NCI-H2227 (cell line): ENCODE measurements at regions not wholly inside any gene's neighbourhood (a gene's known extent, or its start where the extent isn't known, plus 50 kb on each side); places are given as distances from the start of the nearest gene placed in this dataset.

ENCODE experiments used
- DNase-seq: peaks from one replicate; lab custom pipeline; 2025; ENCODE audit not compliant: unreplicated experiment; lab: John Stamatoyannopoulos, UW

DNA sequence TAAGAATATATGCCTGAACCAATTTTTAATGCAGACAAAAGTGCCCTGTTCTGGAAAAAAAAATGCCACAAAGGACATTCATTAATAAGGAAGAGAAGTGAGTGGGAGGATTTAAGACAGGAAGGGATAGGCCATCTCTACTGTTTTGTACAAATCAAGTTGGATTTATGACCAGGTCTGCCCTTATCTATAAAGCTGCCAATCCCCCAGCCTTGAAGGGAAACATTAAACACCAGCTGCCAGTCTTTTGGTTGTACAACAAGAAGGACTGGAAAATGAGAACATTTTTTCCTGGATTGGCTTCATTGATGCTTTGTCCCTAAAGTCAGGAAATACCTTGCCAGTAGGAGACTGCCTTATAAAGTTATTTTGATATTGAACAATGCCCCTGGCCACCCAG lies 444.0 kb downstream of the NPHP4 start:
- no peak for DNase-seq

DNA sequence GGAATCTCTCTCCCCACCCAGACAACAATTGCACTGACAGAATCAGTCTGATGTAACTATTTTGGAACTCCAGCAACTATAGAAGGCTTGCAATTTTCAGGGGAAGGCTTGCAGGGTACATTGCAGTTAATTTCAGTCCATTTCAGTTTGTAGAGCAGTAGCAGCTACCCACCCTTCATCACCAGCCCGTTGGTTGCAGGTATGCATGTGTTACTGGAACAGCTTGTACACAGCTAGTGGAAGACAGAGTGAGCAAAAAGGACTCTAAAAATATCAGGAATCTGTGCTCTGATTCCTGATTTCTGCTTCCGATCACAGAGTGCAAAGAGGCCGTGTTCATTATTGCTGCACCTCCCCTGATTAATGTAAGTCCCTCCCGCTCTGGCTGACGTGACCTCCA lies 449.0 kb downstream of the NPHP4 start:
- no peak for DNase-seq

DNA sequence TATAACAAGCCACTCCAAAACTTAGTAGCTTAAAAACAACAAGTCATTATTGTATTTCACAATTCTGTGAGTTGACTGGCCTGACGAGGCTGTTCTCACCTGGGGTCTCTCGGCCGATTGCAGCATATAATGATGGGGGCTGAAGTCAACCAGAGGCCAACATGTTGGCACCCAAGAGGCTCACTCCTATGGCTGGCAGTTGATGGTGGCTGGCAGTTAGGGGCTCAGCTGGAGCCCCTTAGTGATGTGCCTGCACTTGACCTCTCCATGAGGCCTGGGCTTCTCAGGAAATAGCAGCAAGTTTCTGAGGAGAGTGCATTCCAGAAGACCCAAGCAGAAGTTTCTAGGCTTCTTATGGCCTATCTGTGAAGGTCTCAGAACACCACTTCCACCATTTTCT lies 459.4 kb downstream of the NPHP4 start:
- no peak for DNase-seq

DNA sequence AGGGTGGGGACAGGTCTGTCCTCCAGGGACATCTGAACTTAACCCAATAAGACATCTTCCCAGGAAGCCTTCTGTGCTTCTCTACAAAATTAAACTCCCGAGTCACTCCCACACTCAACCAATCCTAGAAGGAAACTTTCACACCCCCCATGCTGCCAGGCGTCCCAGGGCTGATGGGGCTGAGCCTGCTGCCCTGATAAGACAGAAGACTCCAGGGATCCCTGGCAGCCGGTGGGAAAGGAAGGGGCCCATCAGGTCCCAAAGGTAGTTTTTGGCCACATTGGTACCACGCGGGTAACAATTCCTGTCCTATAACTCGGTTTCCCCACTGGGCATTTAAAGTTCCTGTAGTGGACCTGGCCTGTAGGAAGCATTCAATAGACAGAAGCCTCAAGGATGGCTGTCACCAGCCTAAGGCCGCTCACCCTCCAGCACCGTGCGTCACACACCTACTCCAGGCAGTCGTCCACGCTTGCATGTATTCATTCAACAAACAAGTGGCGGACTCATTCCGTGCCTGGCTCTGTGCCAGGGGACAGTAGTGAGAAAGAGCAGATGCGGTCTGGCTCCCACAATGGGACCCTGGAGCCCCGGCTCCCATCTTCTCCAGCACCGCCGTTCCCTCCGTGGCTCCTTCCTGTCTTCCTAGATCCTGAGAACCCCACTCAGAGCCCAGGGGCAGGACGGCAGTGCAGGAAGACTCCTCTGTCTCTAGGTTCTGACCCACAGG lies 465.2 kb downstream of the NPHP4 start:
- DNase-seq = no peak

DNA sequence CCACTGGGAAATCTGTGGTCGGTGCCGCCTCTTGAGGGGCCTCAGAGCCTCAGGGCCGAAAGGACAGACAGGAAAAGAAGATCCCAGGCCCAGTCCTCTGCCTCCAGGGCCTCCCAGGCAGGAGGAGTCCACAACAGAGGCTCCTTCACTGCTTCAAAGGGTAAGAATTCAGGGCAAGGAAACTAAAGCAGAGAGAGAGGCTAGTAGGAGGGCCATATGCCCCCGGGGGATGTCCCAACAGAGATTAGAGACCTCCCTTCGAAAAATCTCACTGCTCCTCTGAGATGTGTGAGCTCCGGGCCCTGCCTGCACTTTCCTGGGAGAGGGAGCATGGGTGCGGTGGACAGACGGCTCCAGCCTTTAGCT lies 465.9 kb downstream of the NPHP4 start:
- DNase-seq = no peak

DNA sequence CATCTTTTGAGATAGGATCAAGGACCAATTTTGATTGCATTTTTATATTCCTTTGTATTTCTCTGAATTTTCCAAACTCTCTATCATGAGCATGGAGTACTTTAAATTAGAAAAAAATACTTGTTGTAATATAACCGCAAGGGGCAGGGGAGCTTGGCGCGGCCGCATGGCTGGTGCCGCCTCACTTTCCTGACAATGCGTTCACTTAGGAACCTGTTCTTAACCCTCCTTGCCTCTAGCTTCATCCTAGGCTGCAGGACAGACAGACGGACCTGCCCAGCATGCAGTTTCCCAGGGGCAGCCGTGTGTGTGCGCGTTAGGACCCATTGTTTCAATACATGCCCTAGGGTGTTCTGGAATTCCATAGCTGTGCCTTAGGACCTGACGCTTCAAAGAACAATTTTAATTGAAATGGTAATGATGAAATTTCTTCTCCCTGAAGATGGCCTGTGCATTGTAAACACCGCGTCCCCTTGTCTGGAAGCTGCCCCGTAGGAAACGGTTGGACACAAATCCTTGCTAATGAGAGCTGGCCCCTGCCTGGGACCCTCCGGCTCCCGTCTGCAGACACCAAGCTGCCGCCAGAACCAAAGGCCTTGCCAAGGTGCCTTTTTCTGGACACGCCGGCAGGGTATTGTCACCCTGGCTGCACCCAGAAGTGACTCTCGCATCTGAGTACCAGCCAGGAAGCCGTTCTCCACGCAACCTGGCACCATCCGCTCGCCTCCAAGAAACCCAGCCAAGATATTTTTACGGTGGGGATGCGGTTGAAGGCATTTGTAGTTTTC lies 466.4 kb downstream of the NPHP4 start:
- DNase-seq = no peak

DNA sequence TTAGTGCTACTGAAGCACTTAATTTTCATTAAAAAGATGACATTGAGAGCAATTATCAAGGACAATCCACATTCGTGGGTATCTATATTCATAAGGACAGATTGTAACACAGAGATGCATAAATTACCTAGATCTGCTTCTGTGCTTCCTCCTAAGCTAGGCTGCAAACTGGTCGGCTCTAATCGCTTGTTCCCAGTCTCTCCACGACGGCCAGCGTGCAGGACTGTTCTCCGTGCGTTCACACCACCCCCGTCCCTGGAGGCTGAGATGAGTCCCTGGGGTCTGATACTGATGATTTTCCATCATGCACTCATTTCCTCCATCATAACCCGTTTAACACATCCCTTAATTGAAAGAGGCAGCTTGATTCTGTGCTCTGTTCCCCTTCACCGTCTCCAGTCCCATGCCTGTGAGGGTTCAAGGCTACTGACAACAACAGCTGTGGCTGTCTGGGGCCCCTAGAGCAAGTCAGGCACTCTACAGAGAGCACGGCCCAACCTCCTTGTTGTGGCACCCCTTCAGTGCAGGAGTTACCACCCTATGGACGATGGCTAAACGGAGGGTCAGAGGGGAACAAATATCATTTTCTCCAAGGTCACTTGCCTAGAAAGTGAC lies 469.6 kb downstream of the NPHP4 start:
- no peak for DNase-seq

DNA sequence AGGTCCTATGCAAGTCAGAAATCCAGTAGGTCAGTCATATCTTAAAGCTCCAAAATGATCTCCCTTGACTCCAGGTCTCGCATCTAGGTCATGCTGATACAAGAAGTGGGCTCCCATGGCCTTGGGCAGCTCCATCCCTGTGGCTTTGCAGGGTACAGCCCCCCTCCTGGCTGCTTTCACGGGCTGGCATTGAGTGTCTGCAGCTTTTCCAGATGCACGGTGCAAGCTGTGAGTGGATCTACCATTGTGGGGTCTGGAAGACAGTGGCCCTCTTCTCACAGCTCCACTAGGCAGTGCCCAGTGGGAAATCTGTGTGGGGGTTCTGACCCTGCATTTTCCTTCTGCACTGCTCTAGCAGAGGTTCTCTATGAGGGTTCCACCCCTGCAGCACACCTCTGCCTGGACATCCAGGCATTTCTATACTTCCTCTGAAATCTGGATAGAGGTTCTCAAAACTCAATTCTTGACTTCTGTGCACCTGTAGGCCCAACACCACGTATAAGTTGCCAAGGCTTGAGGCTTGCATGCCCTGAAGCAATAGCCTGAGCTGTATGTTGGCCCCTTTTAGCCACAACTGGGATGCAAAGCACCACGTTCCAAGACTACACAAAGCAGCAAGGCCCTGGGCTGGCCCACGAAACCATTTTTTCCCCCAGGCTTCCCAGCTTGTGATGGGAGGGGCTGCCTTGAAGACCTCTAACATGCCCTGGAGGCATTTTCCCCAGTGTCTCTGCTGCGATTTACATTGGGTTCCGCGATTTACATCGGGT lies 472.7 kb downstream of the NPHP4 start:
- DNase-seq = no peak

DNA sequence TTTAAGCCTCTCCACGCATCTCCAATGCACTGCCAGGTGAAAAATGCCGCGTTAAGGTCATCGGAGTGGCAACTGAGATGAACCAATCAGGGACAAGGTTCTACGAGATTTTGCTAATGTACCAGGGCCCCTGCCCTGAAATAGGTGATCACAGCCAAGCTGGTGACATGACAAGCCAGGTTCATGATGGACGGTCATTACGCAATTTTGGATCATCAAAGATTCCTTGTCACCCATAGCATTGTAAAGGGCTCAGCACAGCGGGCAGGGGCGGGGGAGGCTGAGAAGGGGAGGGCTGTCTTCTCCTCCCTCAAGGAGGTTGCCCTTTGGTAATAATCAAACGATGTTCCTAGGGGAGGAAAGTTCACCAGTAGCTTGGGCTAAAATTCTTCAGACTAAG lies 475.5 kb downstream of the NPHP4 start:
- no peak for DNase-seq

DNA sequence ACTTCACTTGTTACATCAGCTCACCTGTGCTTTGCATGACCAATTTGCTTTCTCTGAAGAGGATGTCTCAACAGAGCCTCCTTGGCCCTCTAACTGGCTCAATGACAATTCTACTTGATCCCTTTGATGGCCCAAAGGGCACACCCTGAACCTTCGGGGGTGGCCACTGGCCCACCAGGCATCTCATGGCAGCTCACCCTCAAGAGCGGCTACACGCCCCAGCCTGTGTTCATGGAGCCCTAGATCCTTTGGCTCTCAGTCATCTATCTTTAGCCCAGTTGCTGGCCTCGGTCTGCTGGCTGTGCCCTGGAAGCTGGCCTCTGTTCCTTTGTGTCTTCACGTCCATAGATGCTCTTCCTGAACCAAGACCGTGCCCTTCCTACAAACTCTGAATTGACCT lies 476.7 kb downstream of the NPHP4 start:
- DNase-seq = no peak

DNA sequence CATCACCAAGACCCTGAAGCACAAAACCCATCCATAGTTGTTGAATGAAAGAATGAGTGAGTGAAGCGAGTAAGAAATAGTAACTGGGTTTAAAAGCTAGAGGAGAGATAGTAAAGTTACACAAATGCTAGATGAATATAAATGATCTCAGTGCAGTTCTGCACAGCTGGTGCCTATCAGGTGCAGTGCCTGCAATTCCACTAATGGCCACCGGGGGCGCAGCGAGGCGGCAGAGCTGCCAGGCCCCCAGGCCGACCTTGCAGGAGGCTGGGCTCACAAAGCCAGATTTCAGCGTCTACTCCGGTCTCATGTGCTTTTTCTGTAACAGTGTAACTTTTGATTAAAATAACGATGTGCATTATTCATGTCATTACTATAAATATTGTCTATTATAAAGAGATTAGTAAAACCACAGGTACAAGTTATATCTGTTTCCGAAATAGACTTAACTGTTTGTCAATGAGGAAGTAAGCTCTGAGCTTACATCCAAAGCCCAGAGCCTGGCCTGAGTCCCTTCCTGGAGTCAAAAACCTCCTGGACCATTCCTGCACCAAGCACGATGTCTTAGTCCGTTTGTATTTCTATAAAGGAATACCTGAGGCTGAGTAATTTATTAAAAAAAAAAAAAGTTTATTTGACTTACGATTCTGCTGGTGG lies 477.6 kb downstream of the NPHP4 start:
- DNase-seq = peak; percentile 17

DNA sequence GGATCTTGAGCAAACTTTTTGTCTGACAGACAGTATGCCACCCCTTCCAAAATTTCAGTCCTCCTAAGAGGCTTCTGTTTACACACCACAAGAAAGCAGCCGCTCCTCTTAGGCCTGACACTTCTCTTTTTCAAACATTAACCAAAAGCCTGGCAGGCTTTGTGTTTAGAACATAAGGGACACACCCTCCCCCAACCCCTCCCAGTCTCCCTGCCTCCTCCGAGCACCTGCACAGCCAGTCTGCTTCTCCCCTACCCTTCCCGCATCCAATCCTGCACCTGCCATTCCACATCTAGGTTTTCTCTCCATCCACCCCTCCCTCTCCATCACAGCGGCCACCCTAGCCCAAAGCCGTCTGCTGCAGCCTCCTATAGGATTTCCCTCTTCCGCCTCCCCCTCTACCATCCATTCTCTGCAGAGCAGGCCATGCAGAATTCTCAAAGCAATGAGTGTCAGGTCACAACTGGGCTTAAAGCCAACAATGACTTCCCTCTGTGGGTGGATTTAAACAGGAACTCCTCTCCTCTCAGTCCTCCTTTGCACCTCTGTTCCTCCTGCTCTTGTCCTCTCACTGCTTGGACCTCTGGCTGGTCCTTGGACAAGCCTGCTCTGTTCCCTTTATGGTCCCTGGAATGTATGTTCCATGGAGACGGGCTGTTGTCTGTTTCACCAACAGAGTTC lies 478.2 kb downstream of the NPHP4 start:
- no peak for DNase-seq

DNA sequence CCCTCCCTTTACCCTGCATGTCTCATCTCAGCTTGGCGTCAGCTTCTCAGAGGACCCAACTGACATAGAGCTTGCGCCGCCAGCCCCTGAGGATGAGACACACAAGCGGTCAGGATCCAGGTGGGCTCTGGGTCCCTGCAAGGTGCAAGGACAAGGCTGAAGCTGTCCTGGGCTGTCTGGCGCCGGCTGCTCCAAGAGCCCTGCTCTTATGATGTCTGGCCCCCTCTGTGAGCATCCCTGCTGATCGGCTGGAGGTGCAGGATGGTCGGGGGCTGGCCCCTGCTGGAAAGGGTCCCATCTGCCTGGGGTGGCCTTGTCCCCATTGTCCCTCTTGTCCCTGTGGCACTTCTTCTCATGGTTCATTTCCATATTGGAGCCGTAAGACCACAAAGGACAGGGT lies 479.0 kb downstream of the NPHP4 start:
- no peak for DNase-seq

DNA sequence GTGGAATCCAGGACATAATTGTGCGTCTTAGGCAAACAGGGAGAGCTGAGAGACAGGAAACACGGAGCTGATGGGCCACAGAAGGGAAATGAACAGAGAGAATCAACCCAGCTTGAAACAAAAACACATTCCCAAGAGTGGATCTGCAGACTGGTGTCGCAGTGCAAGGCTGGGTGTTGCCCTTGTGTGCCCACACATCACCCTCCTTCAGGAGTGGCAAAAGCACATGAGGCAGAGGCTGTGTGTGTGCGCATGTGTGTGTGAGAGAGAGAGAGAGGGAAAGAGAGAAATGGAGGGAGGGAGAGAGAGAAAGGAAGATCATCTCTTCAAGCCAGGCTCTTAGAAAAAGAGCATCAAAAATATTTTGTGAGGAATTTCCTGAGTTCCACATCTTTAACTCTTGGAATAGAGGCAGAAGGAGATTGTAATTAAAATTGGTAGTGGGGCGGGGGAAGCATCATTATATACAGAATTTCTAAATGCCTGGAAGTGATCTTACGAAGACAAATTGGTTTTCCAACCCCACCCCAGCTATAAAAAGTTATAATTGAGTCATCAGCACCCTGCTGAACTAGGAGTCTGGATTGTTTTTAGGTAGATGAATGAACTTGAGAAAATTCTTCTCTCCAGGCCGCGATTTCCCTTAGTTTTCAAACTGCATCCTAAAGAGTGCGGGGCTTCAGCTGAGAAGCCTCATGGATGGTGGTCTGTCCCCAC lies 480.7 kb downstream of the NPHP4 start:
- DNase-seq = no peak

DNA sequence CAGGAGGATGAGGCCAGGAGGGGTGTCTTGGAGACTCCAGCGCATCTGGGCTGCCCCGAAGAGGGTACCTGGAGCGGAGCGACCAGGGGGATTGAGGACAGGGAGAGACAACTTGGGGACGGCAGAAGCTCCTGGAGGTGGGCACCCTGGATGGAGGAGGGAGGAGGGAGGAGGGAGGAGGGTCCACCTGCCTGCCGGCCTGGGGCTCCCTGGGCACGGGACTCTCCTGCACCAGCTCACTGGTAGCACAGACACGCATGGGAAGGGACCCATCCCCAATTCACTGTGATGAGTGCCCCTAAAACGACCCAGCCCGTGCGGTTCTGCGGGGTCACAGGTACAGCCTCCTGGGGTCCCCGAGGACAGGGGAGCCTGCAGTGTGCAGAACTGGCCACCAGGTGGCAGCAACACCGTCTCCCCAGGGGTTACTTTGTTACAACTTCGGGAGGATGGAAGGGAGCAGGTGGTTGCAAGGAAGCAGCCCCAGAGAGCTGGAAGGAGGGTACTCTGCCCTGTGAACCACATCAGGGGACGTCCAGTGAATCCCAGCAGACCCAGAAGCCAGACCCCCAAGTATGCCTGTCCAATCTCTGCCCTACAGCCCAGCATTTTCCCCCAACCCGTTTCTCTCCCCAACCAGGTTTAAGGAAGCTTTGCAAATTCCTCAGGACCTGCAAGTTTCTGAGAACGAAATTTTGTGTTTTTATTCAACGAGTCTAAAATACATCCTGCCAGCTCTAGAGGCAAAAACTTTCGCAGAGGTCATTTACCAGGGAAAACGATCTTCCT lies 482.4 kb downstream of the NPHP4 start:
- DNase-seq = peak; percentile 7

DNA sequence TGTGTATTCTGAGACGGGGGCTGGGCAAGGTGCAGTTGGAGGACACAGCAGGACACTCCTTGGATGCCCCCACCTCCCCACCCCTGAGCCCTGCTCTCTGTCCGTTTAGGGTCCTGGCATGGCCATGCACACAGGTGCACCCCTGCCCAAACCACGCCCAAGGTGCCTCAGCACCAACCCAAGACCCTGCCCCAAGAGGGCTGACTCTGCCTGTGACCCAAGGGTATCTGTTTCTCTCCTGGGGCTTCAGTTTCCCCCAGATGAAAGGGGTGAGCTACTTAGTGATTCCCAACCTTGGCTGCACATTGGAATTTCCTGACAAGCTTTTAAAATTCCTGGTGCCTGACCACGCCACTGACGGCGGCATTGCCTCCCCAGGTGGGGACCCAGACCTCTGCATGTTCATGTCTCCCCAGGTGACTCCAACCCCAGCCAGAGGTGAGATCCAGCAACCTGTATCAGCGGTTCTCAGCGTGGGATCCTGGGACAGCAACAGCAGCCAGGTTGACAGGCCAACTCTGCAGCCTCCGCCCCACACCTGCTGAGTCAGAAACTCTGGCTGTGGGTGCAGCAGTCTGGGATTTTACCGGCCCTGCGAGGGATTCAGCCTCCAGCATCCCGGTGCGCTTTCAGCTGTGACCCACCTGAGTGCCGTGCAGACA lies 483.4 kb downstream of the NPHP4 start:
- no peak for DNase-seq

DNA sequence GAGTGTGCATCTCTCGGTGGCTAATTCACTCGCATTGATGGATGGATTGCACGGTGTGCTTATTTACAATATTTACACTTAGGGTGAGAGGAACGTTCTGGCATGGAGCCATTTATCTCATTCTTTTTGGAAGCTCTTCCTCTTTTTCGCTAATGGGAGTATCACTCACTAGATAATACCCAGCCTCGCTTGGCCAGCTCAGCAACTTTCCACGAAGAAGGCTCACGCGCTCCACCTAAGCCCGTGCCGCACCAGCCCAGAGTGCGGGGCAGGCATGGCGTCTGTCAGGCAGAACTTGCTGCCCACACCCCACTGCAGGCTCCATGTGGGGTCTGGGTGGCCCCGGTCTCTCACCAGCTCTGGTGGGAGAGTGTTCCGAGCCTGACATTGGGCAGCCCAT lies 484.9 kb downstream of the NPHP4 start:
- DNase-seq = no peak

DNA sequence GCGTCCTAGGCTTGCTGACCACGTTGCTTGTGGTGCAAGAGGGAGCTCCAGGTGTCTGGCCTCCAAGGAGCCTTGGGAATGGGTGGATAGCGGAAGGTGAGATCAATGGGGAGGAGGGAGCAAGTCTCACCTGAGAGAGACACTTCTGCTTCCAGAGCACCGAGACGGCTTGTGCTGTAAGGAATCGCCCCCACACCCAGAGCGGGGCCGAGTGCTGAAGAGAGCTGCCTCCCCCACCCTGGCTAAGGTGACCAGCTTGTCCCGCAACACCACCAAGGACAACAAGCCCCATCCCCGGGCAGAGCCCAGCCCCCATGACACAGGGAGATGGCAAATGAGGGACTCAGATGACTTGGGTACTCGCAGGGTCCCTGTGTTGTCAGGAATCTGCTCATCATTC lies 485.6 kb downstream of the NPHP4 start:
- no peak for DNase-seq

DNA sequence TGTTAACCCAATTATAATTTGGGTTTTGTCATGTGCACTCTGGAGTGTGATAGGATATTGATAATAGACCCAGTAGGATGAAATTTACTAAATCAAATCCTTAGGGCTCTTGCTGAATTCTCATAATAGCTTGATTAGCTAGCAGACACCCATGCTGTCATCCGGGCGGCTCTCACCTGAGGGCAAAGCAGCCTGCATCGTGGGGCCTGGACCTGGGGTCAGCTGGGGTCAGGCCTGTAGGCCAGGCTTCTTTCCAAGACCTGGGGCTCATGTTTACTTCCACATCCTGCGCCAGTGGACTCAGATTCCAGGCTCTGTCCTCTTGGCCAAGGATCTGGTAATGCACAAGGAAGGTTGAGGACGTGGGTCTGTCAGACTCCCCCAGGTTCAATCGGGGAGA lies 486.3 kb downstream of the NPHP4 start:
- DNase-seq = no peak
